ENCODE measurements at regions not wholly inside any gene's neighbourhood (a gene's known extent, or its start where the extent isn't known, plus 50 kb on each side); places are given as distances from the start of the nearest gene placed in this dataset.

DNA sequence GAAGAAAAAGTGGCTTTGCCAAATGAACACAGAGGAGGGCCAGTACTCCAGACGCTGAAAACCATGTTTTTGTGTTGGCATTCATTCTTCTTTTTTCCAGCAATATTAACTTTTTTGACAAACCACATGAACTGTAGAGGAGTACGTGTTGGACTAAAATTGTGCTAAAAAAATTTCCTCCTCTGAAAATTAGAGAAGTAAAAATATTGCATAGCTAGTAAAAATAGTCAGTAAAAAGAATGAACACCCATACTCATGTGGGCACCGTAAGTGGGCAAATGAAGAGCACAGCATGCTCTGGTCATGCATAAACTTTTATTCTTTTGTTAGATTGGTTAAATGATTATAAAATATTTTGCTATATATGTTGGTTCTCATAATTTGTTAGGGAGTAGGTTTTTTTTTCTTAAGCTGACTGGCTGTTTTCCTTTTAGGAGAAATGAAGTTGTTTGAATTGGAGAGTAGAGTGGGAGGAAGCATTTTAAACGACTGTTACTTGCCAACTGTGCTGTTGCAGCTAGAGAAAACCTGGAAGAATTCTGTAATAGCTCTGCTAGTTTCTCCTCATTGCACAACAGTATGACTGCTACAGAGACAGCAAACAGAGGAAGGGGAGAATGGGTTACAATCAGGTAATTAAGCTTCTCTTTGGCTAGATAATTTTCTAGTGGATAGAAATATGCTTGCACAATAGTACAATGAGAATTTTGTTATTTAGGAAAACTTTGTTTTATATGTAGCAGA lies 222.4 kb downstream of the KCTD12 start:
- TF ChIP-seq, protein P1, sequence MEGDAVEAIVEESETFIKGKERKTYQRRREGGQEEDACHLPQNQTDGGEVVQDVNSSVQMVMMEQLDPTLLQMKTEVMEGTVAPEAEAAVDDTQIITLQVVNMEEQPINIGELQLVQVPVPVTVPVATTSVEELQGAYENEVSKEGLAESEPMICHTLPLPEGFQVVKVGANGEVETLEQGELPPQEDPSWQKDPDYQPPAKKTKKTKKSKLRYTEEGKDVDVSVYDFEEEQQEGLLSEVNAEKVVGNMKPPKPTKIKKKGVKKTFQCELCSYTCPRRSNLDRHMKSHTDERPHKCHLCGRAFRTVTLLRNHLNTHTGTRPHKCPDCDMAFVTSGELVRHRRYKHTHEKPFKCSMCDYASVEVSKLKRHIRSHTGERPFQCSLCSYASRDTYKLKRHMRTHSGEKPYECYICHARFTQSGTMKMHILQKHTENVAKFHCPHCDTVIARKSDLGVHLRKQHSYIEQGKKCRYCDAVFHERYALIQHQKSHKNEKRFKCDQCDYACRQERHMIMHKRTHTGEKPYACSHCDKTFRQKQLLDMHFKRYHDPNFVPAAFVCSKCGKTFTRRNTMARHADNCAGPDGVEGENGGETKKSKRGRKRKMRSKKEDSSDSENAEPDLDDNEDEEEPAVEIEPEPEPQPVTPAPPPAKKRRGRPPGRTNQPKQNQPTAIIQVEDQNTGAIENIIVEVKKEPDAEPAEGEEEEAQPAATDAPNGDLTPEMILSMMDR (IDR thresholded peaks at IDR 0.05), result no peak
- TF ChIP-seq POLR2AphosphoS5 (IDR thresholded peaks at IDR 0.05; ENCODE audit: low read depth, low read length) (no peak), TCF7L2 (IDR thresholded peaks at IDR 0.05; ENCODE audit: low read depth, low read length) (no peak), SIN3A (IDR thresholded peaks at IDR 0.05; ENCODE audit: borderline replicate concordance, insufficient read depth, low read depth, low read length) (no peak)
- TF ChIP-seq, protein P2, sequence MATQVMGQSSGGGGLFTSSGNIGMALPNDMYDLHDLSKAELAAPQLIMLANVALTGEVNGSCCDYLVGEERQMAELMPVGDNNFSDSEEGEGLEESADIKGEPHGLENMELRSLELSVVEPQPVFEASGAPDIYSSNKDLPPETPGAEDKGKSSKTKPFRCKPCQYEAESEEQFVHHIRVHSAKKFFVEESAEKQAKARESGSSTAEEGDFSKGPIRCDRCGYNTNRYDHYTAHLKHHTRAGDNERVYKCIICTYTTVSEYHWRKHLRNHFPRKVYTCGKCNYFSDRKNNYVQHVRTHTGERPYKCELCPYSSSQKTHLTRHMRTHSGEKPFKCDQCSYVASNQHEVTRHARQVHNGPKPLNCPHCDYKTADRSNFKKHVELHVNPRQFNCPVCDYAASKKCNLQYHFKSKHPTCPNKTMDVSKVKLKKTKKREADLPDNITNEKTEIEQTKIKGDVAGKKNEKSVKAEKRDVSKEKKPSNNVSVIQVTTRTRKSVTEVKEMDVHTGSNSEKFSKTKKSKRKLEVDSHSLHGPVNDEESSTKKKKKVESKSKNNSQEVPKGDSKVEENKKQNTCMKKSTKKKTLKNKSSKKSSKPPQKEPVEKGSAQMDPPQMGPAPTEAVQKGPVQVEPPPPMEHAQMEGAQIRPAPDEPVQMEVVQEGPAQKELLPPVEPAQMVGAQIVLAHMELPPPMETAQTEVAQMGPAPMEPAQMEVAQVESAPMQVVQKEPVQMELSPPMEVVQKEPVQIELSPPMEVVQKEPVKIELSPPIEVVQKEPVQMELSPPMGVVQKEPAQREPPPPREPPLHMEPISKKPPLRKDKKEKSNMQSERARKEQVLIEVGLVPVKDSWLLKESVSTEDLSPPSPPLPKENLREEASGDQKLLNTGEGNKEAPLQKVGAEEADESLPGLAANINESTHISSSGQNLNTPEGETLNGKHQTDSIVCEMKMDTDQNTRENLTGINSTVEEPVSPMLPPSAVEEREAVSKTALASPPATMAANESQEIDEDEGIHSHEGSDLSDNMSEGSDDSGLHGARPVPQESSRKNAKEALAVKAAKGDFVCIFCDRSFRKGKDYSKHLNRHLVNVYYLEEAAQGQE (IDR thresholded peaks at IDR 0.05; ENCODE audit: insufficient read depth in 1 of 2, low read depth in 2 of 2, low read length in 1 of 2), result no peak

Data from Panc1 (cell line).